Hepatocyte (in vitro differentiated cells): ENCODE measurements at regions not wholly inside any gene's neighbourhood (a gene's known extent, or its start where the extent isn't known, plus 50 kb on each side); places are given as distances from the start of the nearest gene placed in this dataset.

Experiments used
- DNase-seq: peaks from one replicate; pipeline ENCODE4 v3.0.0-alpha.2; 2016; ENCODE audit warnings: low spot score
- H2AFZ ChIP-seq: fragments of 200-600 bp; sonication (generic); 2 replicates; pipeline ENCODE4 v1.6.0; 2016; ENCODE audit warnings: antibody characterized with exemption, mild to moderate bottlenecking
- H3K27ac ChIP-seq: fragments of 200-600 bp; sonication (generic); 2 replicates; pipeline ENCODE4 v1.5.1; 2016; ENCODE audit warnings: mild to moderate bottlenecking
- H3K27me3 ChIP-seq: fragments of 200-600 bp; sonication (generic); 2 replicates; pipeline ENCODE4 v1.6.1; 2016
- H3K36me3 ChIP-seq: fragments of 200-600 bp; sonication (generic); replicated peaks from 2 replicates; pipeline ENCODE4 v1.5.1; 2016; ENCODE audit warnings: low read depth; ENCODE audit not compliant: insufficient read depth
- H3K4me1 ChIP-seq: fragments of 200-600 bp; sonication (generic); 2 replicates; pipeline ENCODE4 v1.5.1; 2016; ENCODE audit warnings: mild to moderate bottlenecking, moderate library complexity; ENCODE audit not compliant: insufficient read depth
- H3K4me2 ChIP-seq: fragments of 200-600 bp; sonication (generic); 2 replicates; pipeline ENCODE4 v1.6.0; 2016
- H3K4me3 ChIP-seq: fragments of 200-600 bp; sonication (generic); 2 replicates; pipeline ENCODE4 v1.5.1; 2016; ENCODE audit warnings: mild to moderate bottlenecking
- H3K79me2 ChIP-seq: fragments of 200-600 bp; sonication (generic); 2 replicates; pipeline ENCODE4 v1.6.0; 2017; ENCODE audit warnings: mild to moderate bottlenecking
- H3K9me2 ChIP-seq: fragments of 200-600 bp; sonication (generic); replicated peaks from 2 replicates; pipeline ENCODE4 v1.6.0; 2017; ENCODE audit warnings: mild to moderate bottlenecking; ENCODE audit not compliant: insufficient read depth
- H3K9me3 ChIP-seq: fragments of 200-600 bp; sonication (generic); 2 replicates; pipeline ENCODE4 v1.5.1; 2016; ENCODE audit warnings: low read depth, mild to moderate bottlenecking
- H4K20me1 ChIP-seq: fragments of 200-600 bp; sonication (generic); 2 replicates; pipeline ENCODE4 v1.6.0; 2016; ENCODE audit warnings: mild to moderate bottlenecking; ENCODE audit not compliant: insufficient read depth, poor library complexity, severe bottlenecking
- CTCF ChIP-seq: fragments of 200-600 bp; sonication (generic); IDR thresholded peaks from 2 replicates; pipeline ENCODE4 v1.5.1; 2016; ENCODE audit warnings: antibody characterized with exemption, mild to moderate bottlenecking; ENCODE audit not compliant: poor library complexity
- EZH2 ChIP-seq: fragments of 200-600 bp; sonication (generic); IDR thresholded peaks from 2 replicates; pipeline ENCODE4 v1.6.1; 2016; ENCODE audit warnings: antibody characterized with exemption, mild to moderate bottlenecking, borderline replicate concordance
- EZH2phosphoT487 ChIP-seq: fragments of 200-600 bp; sonication (generic); IDR thresholded peaks from one replicate; pipeline ENCODE4 v1.6.1; 2018; ENCODE audit warnings: antibody characterized with exemption, mild to moderate bottlenecking, low read depth, moderate library complexity; ENCODE audit not compliant: unreplicated experiment, severe bottlenecking
- WGBS: methylation state at CpG from one replicate; pipeline ENCODE4 v1.1.6; 2016; ENCODE audit warnings: low lambda C conversion rate; ENCODE audit errors: missing lambda C conversion rate; 5-methylcytosine and 5-hydroxymethylcytosine counted together

- peaks cover 8% of the 10 kb centered on the region for H3K27me3 ChIP-seq
- H3K36me3 ChIP-seq: no peaks in the 10 kb centered on the region
- H4K20me1 ChIP-seq: no peaks in the 10 kb centered on the region
- TF ChIP-seq EZH2 (no peak), CTCF (no peak), EZH2phosphoT487 (no peak)
- no peak overlapping the region for H3K4me3 ChIP-seq
- H3K9me3 ChIP-seq: no peaks in the 10 kb centered on the region
- H3K4me1 ChIP-seq: no peaks in the 10 kb centered on the region
- no peaks in the 10 kb centered on the region for H3K79me2 ChIP-seq
- DNase-seq: peak; percentile 1
- H3K27ac ChIP-seq: no peak overlapping the region
- no peak overlapping the region for H3K4me2 ChIP-seq
- 51% methylated on average over 10 of the region's 10 CpGs for WGBS
- no peak overlapping the region for H2AFZ ChIP-seq
- no peaks in the 10 kb centered on the region for H3K9me2 ChIP-seq
These were observed 543.3 kb downstream of the MATN1 start for GRCh38 chr1:30179942-30180543.

DNA sequence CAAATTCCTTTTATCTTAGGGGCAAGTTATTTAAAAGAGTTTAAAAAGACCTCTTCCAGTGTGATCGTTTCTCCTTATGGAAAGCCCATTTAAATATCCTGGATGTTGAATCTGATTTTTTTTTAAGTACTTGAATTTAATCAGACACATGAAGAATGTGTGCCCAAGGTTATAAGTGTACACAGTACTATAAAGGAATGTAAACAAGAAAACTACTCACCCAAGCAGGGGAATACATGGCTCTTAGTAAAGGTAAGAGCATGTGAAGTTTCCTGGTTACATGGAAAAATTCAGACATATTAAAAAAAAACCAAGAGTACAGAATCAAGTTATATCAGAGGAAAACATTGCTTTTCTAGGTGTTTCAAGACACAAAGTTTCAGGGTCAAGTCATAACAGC, 546.9 kb downstream of the MATN1 start:
- peak; percentile 1 for DNase-seq
- no peaks in the 10 kb centered on the region for H3K4me1 ChIP-seq
- H4K20me1 ChIP-seq: no peaks in the 10 kb centered on the region
- TF ChIP-seq CTCF (no peak), EZH2phosphoT487 (no peak), EZH2 (no peak)
- H3K27me3 ChIP-seq: peaks cover 3% of the 10 kb centered on the region
- no peak overlapping the region for H3K4me3 ChIP-seq
- no peaks in the 10 kb centered on the region for H3K36me3 ChIP-seq
- no peaks in the 10 kb centered on the region for H3K9me3 ChIP-seq
- no peaks in the 10 kb centered on the region for H3K9me2 ChIP-seq
- WGBS: 70% methylated on average over 1 of the region's 1 CpG
- no peak overlapping the region for H2AFZ ChIP-seq
- H3K27ac ChIP-seq: no peak overlapping the region
- no peak overlapping the region for H3K4me2 ChIP-seq
- no peaks in the 10 kb centered on the region for H3K79me2 ChIP-seq

- H3K4me1 ChIP-seq: no peaks in the 10 kb centered on the region
- H3K36me3 ChIP-seq: no peaks in the 10 kb centered on the region
- WGBS: 53% methylated on average over 2 of the region's 2 CpGs
- no peaks in the 10 kb centered on the region for H3K9me3 ChIP-seq
- no peak overlapping the region for H3K27ac ChIP-seq
- no peak for TF ChIP-seq CTCF
- no peak for TF ChIP-seq EZH2
- TF ChIP-seq EZH2phosphoT487: no peak
- DNase-seq: no peak
- no peaks in the 10 kb centered on the region for H4K20me1 ChIP-seq
- no peak overlapping the region for H3K4me2 ChIP-seq
- H3K9me2 ChIP-seq: no peaks in the 10 kb centered on the region
- no peak overlapping the region for H2AFZ ChIP-seq
- no peaks in the 10 kb centered on the region for H3K79me2 ChIP-seq
- H3K27me3 ChIP-seq: peaks cover 3% of the 10 kb centered on the region
- H3K4me3 ChIP-seq: no peak overlapping the region
These were observed 548.9 kb downstream of the MATN1 start for GRCh38 chr1:30174499-30174898.
